ENCODE measurements at regions not wholly inside any gene's neighbourhood (a gene's known extent, or its start where the extent isn't known, plus 50 kb on each side); places are given as distances from the start of the nearest gene placed in this dataset.

- no peak for TF ChIP-seq ZNF639 (tag by site-specific recombination; IDR thresholded peaks at IDR 0.05)
- no peak for TF ChIP-seq ZNF184 (tag by site-specific recombination; IDR thresholded peaks at IDR 0.05)
- no peak for TF ChIP-seq ZNF423 (tag by site-specific recombination; IDR thresholded peaks at IDR 0.05)
These were observed 1330.4 kb downstream of the TBC1D22A start for GRCh38 chr22:48092866-48093265.
